Chondrocyte (in vitro differentiated cells): ENCODE measurements at regions not wholly inside any gene's neighbourhood (a gene's known extent, or its start where the extent isn't known, plus 50 kb on each side); places are given as distances from the start of the nearest gene placed in this dataset.

Experiments
- DNase-seq: peaks from one replicate; pipeline ENCODE4 v3.0.0; 2021; ENCODE audit warnings: mixed read lengths, low spot score
- H3K27ac Mint-ChIP-seq: one replicate; pipeline ENCODE4 v1.8.0; 2021; ENCODE audit warnings: mild to moderate bottlenecking, moderate library complexity, mixed read lengths; ENCODE audit not compliant: unreplicated experiment
- H3K27me3 Mint-ChIP-seq: 2 replicates; pipeline ENCODE4 v1.8.0; 2021; ENCODE audit warnings: low read depth, mixed read lengths
- H3K36me3 Mint-ChIP-seq: 2 replicates; pipeline ENCODE4 v1.8.0; 2021; ENCODE audit warnings: low read depth, mixed read lengths
- H3K4me1 Mint-ChIP-seq: 2 replicates; pipeline ENCODE4 v1.8.0; 2021; ENCODE audit warnings: low read depth, mild to moderate bottlenecking, mixed read lengths
- H3K4me3 Mint-ChIP-seq: one replicate; pipeline ENCODE4 v1.8.0; 2021; ENCODE audit warnings: mild to moderate bottlenecking, moderate library complexity, mixed read lengths; ENCODE audit not compliant: unreplicated experiment
- H3K9me3 Mint-ChIP-seq: 2 replicates; pipeline ENCODE4 v1.8.0; 2021; ENCODE audit warnings: low read depth, mixed read lengths
- CTCF ChIP-seq: fragments of 200-600 bp; sonication (generic); IDR thresholded peaks from 2 replicates; pipeline ENCODE4 v1.5.0; 2021; ENCODE audit warnings: antibody characterized with exemption, mild to moderate bottlenecking, moderate library complexity

- peaks cover 3% of the 10 kb centered on the region for H3K27me3 Mint-ChIP-seq
- TF ChIP-seq CTCF = no peak
- no peaks in the 10 kb centered on the region for H3K4me1 Mint-ChIP-seq
- H3K27ac Mint-ChIP-seq = no peak overlapping the region
- DNase-seq = no peak
- no peaks in the 10 kb centered on the region for H3K36me3 Mint-ChIP-seq
- H3K4me3 Mint-ChIP-seq = no peak overlapping the region
- H3K9me3 Mint-ChIP-seq = no peaks in the 10 kb centered on the region
Observed at GRCh38 chr1:17991996-17992395, 115.6 kb upstream of the IGSF21 start.

GRCh38 chr1:17992800-17993199 lies 114.8 kb upstream of the IGSF21 start:
- H3K4me3 Mint-ChIP-seq = no peak overlapping the region
- H3K27me3 Mint-ChIP-seq = peaks cover 6% of the 10 kb centered on the region
- H3K36me3 Mint-ChIP-seq = no peaks in the 10 kb centered on the region
- no peak for DNase-seq
- no peaks in the 10 kb centered on the region for H3K4me1 Mint-ChIP-seq
- no peak overlapping the region for H3K27ac Mint-ChIP-seq
- no peak for TF ChIP-seq CTCF
- no peaks in the 10 kb centered on the region for H3K9me3 Mint-ChIP-seq

- Mint-ChIP-seq H3K4me3 (no peak overlapping the region), H3K27me3 (peaks cover 6% of the 10 kb centered on the region), H3K4me1 (no peaks in the 10 kb centered on the region), H3K36me3 (no peaks in the 10 kb centered on the region), H3K9me3 (no peaks in the 10 kb centered on the region), H3K27ac (no peak overlapping the region)
- DNase-seq = no peak
- no peak for TF ChIP-seq CTCF
Observed at GRCh38 chr1:17994046-17994445, 113.6 kb upstream of the IGSF21 start.

GRCh38 chr1:17995480-17995879 lies 112.1 kb upstream of the IGSF21 start:
- no peak overlapping the region for H3K27ac Mint-ChIP-seq
- H3K36me3 Mint-ChIP-seq = no peaks in the 10 kb centered on the region
- H3K4me3 Mint-ChIP-seq = no peak overlapping the region
- H3K4me1 Mint-ChIP-seq = no peaks in the 10 kb centered on the region
- peaks cover 3% of the 10 kb centered on the region for H3K27me3 Mint-ChIP-seq
- no peaks in the 10 kb centered on the region for H3K9me3 Mint-ChIP-seq
- no peak for TF ChIP-seq CTCF
- DNase-seq = no peak

- Mint-ChIP-seq H3K36me3 (no peaks in the 10 kb centered on the region), H3K9me3 (no peaks in the 10 kb centered on the region), H3K4me3 (no peak overlapping the region), H3K4me1 (no peaks in the 10 kb centered on the region), H3K27me3 (peaks cover 7% of the 10 kb centered on the region), H3K27ac (no peak overlapping the region)
- no peak for DNase-seq
- TF ChIP-seq CTCF = peak; percentile 41
Observed at GRCh38 chr1:17998889-17999288, 108.7 kb upstream of the IGSF21 start.
